ENCODE measurements at regions not wholly inside any gene's neighbourhood (a gene's known extent, or its start where the extent isn't known, plus 50 kb on each side); places are given as distances from the start of the nearest gene placed in this dataset.

DNA sequence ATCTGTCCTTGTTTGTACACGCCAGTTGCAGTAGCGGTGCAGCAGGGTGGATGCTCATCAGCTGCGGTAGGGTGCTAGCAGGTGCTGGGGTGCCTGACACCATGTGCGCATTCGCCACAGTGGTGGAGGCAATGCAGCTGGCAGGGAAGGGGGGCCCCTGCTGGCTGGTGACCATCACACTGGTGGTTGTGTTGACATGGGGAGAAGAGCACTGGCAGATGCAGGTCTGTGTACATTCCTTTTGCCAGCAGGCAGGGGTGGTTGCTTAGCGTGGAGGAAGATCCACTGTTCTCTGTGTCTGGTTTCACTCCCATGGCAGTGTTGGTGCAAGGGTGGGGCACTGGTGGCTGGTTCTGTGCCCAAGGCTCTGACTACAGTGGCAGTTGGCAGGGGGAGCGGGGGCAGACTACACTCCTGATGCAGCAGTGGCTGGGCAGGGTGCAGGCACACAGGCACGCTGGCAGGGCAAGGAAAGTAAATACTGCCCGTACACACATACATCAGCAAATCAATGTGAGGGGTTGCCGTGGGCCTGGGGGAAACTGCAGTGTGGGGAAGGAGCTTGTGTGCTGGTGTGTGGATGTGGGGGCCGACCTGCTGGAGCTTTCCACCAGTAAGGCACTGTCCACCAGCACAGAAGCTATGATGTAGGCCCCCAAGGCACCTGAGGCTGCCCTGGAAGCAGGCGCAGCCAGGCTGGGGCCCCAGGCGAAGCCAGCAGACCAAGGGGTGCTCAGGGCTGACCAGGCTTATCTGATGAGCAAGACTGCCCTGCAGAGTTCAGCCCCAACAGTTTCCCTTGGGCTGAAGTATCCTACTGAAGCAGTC is 87.2 kb upstream of the UNC5B start:
- CTCF ChIA-PET: interaction anchor here (1.4 kb wide), 1 partner anchor 27 kb away, joined by 4 read pairs; no protein-coding TSS in a partner anchor
- BruUV-seq (replicated peaks): no TSS peak
- intact Hi-C loops (cut with micrococcal nuclease; ENCODE audit: unreplicated experiment): no loop called here
- no peak for DNase-seq
- Mint-ChIP-seq H3K9me3 (ENCODE audit: low read depth, unreplicated experiment) (peaks cover 2% of the 10 kb centered on the region), H3K36me3 (ENCODE audit: insufficient read depth, unreplicated experiment) (no peaks in the 10 kb centered on the region), H3K4me1 (ENCODE audit: low read depth, unreplicated experiment) (peaks cover 10% of the 10 kb centered on the region), H3K4me3 (ENCODE audit: low read depth, unreplicated experiment) (no peak overlapping the region), H3K27me3 (ENCODE audit: unreplicated experiment) (peaks cover 90% of the 10 kb centered on the region), H3K27ac (ENCODE audit: unreplicated experiment) (no peak overlapping the region)
- TF ChIP-seq, protein P1, sequence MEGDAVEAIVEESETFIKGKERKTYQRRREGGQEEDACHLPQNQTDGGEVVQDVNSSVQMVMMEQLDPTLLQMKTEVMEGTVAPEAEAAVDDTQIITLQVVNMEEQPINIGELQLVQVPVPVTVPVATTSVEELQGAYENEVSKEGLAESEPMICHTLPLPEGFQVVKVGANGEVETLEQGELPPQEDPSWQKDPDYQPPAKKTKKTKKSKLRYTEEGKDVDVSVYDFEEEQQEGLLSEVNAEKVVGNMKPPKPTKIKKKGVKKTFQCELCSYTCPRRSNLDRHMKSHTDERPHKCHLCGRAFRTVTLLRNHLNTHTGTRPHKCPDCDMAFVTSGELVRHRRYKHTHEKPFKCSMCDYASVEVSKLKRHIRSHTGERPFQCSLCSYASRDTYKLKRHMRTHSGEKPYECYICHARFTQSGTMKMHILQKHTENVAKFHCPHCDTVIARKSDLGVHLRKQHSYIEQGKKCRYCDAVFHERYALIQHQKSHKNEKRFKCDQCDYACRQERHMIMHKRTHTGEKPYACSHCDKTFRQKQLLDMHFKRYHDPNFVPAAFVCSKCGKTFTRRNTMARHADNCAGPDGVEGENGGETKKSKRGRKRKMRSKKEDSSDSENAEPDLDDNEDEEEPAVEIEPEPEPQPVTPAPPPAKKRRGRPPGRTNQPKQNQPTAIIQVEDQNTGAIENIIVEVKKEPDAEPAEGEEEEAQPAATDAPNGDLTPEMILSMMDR (IDR thresholded peaks at IDR 0.05; ENCODE audit: unreplicated experiment): no peak

DNA sequence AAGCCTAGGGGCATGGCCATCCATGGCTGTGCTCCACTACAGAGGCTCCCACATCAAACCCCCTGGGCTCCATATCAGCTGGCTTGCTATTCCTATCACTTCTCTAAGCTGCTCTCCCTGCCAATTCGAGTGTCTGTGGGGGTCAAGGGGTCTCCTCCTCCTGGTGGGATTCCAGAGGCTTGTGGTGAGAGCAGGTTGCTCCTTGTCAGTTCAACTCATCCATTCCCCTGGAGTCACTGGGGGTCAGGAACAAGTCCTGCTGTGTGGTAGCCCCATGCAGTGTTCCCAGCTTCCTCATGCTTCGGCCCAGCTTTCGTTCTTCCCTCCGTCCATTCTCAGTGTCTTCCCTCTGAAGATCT is 86.6 kb upstream of the UNC5B start:
- no TSS peak for BruUV-seq (replicated peaks)
- Mint-ChIP-seq H3K36me3 (ENCODE audit: insufficient read depth, unreplicated experiment) (no peaks in the 10 kb centered on the region), H3K4me1 (ENCODE audit: low read depth, unreplicated experiment) (peaks cover 10% of the 10 kb centered on the region), H3K27ac (ENCODE audit: unreplicated experiment) (no peak overlapping the region), H3K9me3 (ENCODE audit: low read depth, unreplicated experiment) (no peaks in the 10 kb centered on the region), H3K4me3 (ENCODE audit: low read depth, unreplicated experiment) (no peak overlapping the region), H3K27me3 (ENCODE audit: unreplicated experiment) (peaks cover 90% of the 10 kb centered on the region)
- TF ChIP-seq, protein P1 (IDR thresholded peaks at IDR 0.05; ENCODE audit: unreplicated experiment): no peak
- intact Hi-C loops (cut with micrococcal nuclease; ENCODE audit: unreplicated experiment): no loop called here
- CTCF ChIA-PET: interaction anchor here (1.4 kb wide), 1 partner anchor 26 kb away, joined by 4 read pairs; no protein-coding TSS in a partner anchor
- no peak for DNase-seq

DNA sequence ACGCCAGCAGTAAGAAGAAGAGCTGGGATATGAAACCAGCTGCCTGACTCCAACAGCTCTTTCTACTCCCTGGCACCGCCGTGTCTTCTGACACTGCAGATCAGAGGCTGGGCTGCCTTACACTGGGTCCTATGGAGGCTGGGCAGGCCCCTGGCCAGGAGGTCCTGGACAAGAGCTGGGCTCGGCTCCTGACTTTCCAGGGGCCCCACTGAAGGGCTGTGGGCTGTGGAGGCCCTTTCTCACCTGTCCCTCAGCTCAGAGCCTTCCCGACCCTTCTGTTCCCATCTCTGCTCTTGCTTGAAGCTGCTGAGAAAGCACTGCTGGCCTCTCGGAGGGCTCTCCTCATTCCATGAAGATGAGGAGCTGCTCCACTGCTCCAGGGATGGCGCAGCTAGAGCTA is 85.9 kb upstream of the UNC5B start:
- peaks cover 10% of the 10 kb centered on the region for H3K4me1 Mint-ChIP-seq (ENCODE audit: low read depth, unreplicated experiment)
- CTCF ChIA-PET: interaction anchor here (0.6 to 1.4 kb wide), 2 partner anchors 26 to 37 kb away, joined by 4 read pairs; no protein-coding TSS in a partner anchor
- H3K36me3 Mint-ChIP-seq (ENCODE audit: insufficient read depth, unreplicated experiment): no peaks in the 10 kb centered on the region
- H3K27me3 Mint-ChIP-seq (ENCODE audit: unreplicated experiment): peaks cover 90% of the 10 kb centered on the region
- DNase-seq: no peak
- no TSS peak for BruUV-seq (replicated peaks)
- TF ChIP-seq, protein P1 (IDR thresholded peaks at IDR 0.05; ENCODE audit: unreplicated experiment): no peak
- intact Hi-C loops (cut with micrococcal nuclease; ENCODE audit: unreplicated experiment): no loop called here
- no peak overlapping the region for H3K27ac Mint-ChIP-seq (ENCODE audit: unreplicated experiment)
- H3K9me3 Mint-ChIP-seq (ENCODE audit: low read depth, unreplicated experiment): no peaks in the 10 kb centered on the region
- no peak overlapping the region for H3K4me3 Mint-ChIP-seq (ENCODE audit: low read depth, unreplicated experiment)

DNA sequence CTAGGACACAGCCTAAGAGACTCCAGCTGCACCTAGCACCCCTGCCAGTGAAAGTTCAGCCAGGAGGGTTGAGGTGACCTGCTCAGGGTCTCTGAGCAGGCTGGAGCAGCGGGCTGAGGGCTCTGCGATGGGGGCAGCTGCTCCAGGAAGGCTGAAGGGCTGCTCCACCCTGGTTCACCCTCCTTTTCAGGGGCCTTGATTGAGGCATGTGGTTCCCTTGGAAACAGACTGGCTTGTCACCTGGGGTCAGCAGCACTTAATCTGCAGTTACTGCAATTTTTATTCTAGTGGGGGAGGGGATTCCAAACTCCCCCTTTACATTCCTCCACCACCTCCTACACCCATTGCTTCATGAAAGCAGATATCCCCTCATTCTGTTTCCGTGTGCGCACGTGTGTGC is 85.3 kb upstream of the UNC5B start:
- DNase-seq: no peak
- CTCF ChIA-PET: interaction anchor here (0.6 kb wide), 2 partner anchors 38 to 50 kb away, joined by 3 to 4 read pairs; no protein-coding TSS in a partner anchor
- H3K9me3 Mint-ChIP-seq (ENCODE audit: low read depth, unreplicated experiment): no peaks in the 10 kb centered on the region
- intact Hi-C loops (cut with micrococcal nuclease; ENCODE audit: unreplicated experiment): no loop called here
- no TSS peak for BruUV-seq (replicated peaks)
- H3K27me3 Mint-ChIP-seq (ENCODE audit: unreplicated experiment): peaks cover 90% of the 10 kb centered on the region
- no peaks in the 10 kb centered on the region for H3K36me3 Mint-ChIP-seq (ENCODE audit: insufficient read depth, unreplicated experiment)
- no peak overlapping the region for H3K4me3 Mint-ChIP-seq (ENCODE audit: low read depth, unreplicated experiment)
- peaks cover 10% of the 10 kb centered on the region for H3K4me1 Mint-ChIP-seq (ENCODE audit: low read depth, unreplicated experiment)
- no peak overlapping the region for H3K27ac Mint-ChIP-seq (ENCODE audit: unreplicated experiment)
- TF ChIP-seq, protein P1 (IDR thresholded peaks at IDR 0.05; ENCODE audit: unreplicated experiment): no peak

Data from Calu3 (cell line).